B cell (primary cell): ENCODE measurements at regions not wholly inside any gene's neighbourhood (a gene's known extent, or its start where the extent isn't known, plus 50 kb on each side); places are given as distances from the start of the nearest gene placed in this dataset.

ENCODE experiments used
- ATAC-seq: fragments of 200-7000 bp; cut with Tn5 transposase; one replicate; pipeline ENCODE4 v1.10.0; 2021; ENCODE audit warnings: low read depth, mild to moderate bottlenecking, moderate number of reproducible peaks, moderate library complexity
- CTCF ChIA-PET: fragments of 350-600 bp; sonication (Branson Sonifier 250); formaldehyde crosslinking; loops from one replicate; lab custom pipeline; 2021; ENCODE audit warnings: antibody characterized with exemption, inconsistent platforms; lab: Charles Lee
- POLR2A ChIA-PET: fragments of 350-600 bp; sonication (Branson Sonifier 250); formaldehyde crosslinking; loops from one replicate; lab custom pipeline; 2021; ENCODE audit warnings: antibody characterized with exemption; lab: Charles Lee
- DNase-seq: peaks from one replicate; pipeline ENCODE4 v3.0.0; 2013
- H2AFZ ChIP-seq: 2 replicates; pipeline ENCODE4 v1.6.1; 2012; ENCODE audit warnings: mild to moderate bottlenecking, low read depth, low read length; ENCODE audit not compliant: insufficient read depth, poor library complexity, severe bottlenecking
- H3K27ac ChIP-seq, 2 donors: 1 replicate in 1 of 2; 2 replicates in 1 of 2; pipeline ENCODE4 v1.5.1; 2012 to 2013; ENCODE audit warnings: low read length in 2 of 2, mild to moderate bottlenecking in 2 of 2, moderate library complexity in 1 of 2
- H3K27me3 ChIP-seq, 4 experiments: fragments of 200-600 bp in 1 of 4; sonication (generic) in 1 of 4; replicated peaks in 1 of 4; 1 replicate in 2 of 4; 2 replicates in 2 of 4; pipeline versions ENCODE4 v1.6.1 to v1.7.0; 2013 to 2016; ENCODE audit warnings: low read length in 3 of 4, mild to moderate bottlenecking in 2 of 4, mixed read lengths in 1 of 4, moderate library complexity in 1 of 4; ENCODE audit not compliant: insufficient read depth in 4 of 4, control insufficient read depth in 3 of 4; ENCODE audit errors: control extremely low read depth in 1 of 4
- H3K36me3 ChIP-seq, 2 experiments: replicated peaks in 1 of 2; 1 replicate in 1 of 2; 2 replicates in 1 of 2; pipeline versions ENCODE4 v1.6.1 to v1.7.1; 2013; ENCODE audit warnings: low read length in 1 of 2; ENCODE audit not compliant: insufficient read depth in 2 of 2, control insufficient read depth in 1 of 2; ENCODE audit errors: control extremely low read depth in 1 of 2, extremely low read depth in 1 of 2
- H3K4me1 ChIP-seq, 2 donors: fragments of 200-600 bp in 1 of 2; sonication (generic) in 1 of 2; 1 replicate in 1 of 2; 2 replicates in 1 of 2; pipeline versions ENCODE4 v1.5.1 to v1.6.1; 2013 to 2017; ENCODE audit warnings: low read length in 2 of 2; ENCODE audit not compliant: control insufficient read depth in 2 of 2, insufficient read depth in 2 of 2
- H3K4me2 ChIP-seq: replicated peaks from 2 replicates; pipeline ENCODE3; 2012; ENCODE audit warnings: mild to moderate bottlenecking, low read depth, low read length; ENCODE audit not compliant: poor library complexity, severe bottlenecking
- H3K4me3 ChIP-seq, 5 experiments: fragments of 200-600 bp in 1 of 5; sonication (generic) in 1 of 5; 1 replicate in 3 of 5; 2 replicates in 2 of 5; pipeline versions ENCODE4 v1.5.1 to v1.7.0; 2011 to 2016; ENCODE audit warnings: low read length in 4 of 5, mild to moderate bottlenecking in 4 of 5, low read depth in 2 of 5, control low read depth in 1 of 5, moderate library complexity in 1 of 5; ENCODE audit not compliant: insufficient read depth in 1 of 5; ENCODE audit errors: control extremely low read depth in 1 of 5, extremely low read depth in 1 of 5
- H3K79me2 ChIP-seq: fragments of 200-600 bp; sonication (generic); one replicate; pipeline ENCODE4 v1.6.0; 2016; ENCODE audit warnings: low read length; ENCODE audit not compliant: control insufficient read depth, insufficient read depth
- H3K9ac ChIP-seq: fragments of 200-600 bp; sonication (generic); 2 replicates; pipeline ENCODE4 v1.6.1; 2017; ENCODE audit warnings: mild to moderate bottlenecking, low read length, moderate library complexity
- H3K9me3 ChIP-seq, 3 donors: one replicate each; pipeline versions ENCODE4 v1.6.1 to v1.7.1; 2013; ENCODE audit warnings: low read length in 2 of 3; ENCODE audit not compliant: control insufficient read depth in 2 of 3, insufficient read depth in 1 of 3; ENCODE audit errors: control extremely low read depth in 1 of 3
- H4K20me1 ChIP-seq: 2 replicates; pipeline ENCODE4 v1.6.0; 2012; ENCODE audit warnings: mild to moderate bottlenecking, low read length; ENCODE audit not compliant: insufficient read depth, control insufficient read depth, poor library complexity, severe bottlenecking
- H3K27ac Mint-ChIP-seq: one replicate; pipeline ENCODE4 v1.8.0; 2021; ENCODE audit warnings: mixed read lengths
- H3K27me3 Mint-ChIP-seq: one replicate; pipeline ENCODE4 v1.8.0; 2021; ENCODE audit warnings: mixed read lengths
- H3K4me1 Mint-ChIP-seq: one replicate; pipeline ENCODE4 v1.8.0; 2021; ENCODE audit warnings: mixed read lengths
- H3K4me3 Mint-ChIP-seq: one replicate; pipeline ENCODE4 v1.8.0; 2021; ENCODE audit warnings: mixed read lengths
- H3K9me3 Mint-ChIP-seq: one replicate; pipeline ENCODE4 v1.8.0; 2022; ENCODE audit warnings: mixed read lengths; ENCODE audit not compliant: insufficient read depth
- CTCF ChIP-seq: fragments of 200-600 bp; IDR thresholded peaks from one replicate; pipeline ENCODE4 v1.8.0; 2022; ENCODE audit warnings: antibody characterized with exemption, mild to moderate bottlenecking
- EZH2 ChIP-seq: IDR thresholded peaks from 2 replicates; pipeline ENCODE4 v1.6.1; 2012; ENCODE audit warnings: borderline replicate concordance, low read depth, mild to moderate bottlenecking, moderate library complexity, low read length; ENCODE audit not compliant: insufficient read depth, poor library complexity, severe bottlenecking
- WGBS: methylation state at CpG from one replicate; pipeline ENCODE4 v1.1.5; 2013; ENCODE audit warnings: missing lambda C conversion rate; ENCODE audit not compliant: insufficient coverage; 5-methylcytosine and 5-hydroxymethylcytosine counted together
- intact Hi-C: fragments of 100-400 bp; cut with micrococcal nuclease; formaldehyde crosslinking; loops from one replicate; pipeline ENCODE4 v1.10.0; 2022

GRCh38 chr7:10910447-10910846, 63.2 kb upstream of the PHF14 start:
- CTCF ChIA-PET, result no interaction called here
- no peaks in the 10 kb centered on the region for H4K20me1 ChIP-seq

DNA sequence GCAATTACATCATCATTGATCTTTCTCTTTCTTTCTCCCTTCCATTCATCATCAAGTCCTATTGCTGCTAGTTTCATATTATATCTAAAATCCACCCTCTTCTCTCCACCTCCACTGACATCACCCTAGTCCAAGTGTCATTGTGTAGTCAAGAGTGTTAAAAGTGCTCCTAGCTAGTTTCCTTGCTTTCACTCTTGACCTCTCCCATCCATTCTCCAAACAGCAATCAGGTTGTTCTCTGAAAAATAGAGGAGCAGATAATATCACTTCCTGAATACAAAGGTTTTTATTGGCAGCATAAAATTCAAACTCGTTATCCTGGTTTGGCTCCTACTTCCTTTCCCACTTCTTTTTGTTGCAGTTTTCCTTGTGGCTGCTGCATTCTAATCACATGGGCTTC, 61.6 kb upstream of the PHF14 start:
- ChIA-PET CTCF (no interaction called here), POLR2A (no interaction called here)
- H3K4me3 ChIP-seq, result no peak overlapping the region
- no peak overlapping the region for H3K4me3 Mint-ChIP-seq
- H3K9me3 Mint-ChIP-seq, result peaks cover 3% of the 10 kb centered on the region
- intact Hi-C loops, result no loop called here
- no peak overlapping the region for H3K9ac ChIP-seq
- H3K27me3 Mint-ChIP-seq, result peaks cover 6% of the 10 kb centered on the region
- no peak overlapping the region for H3K27ac Mint-ChIP-seq
- no peaks in the 10 kb centered on the region for H3K27me3 ChIP-seq
- H3K9me3 ChIP-seq, result peaks cover 3 to 18% (median 4%) of the 10 kb centered on the region in 3 donors
- DNase-seq (no peak), ATAC-seq (no peak)
- no peaks in the 10 kb centered on the region for H4K20me1 ChIP-seq
- no peak overlapping the region for H2AFZ ChIP-seq
- H3K79me2 ChIP-seq, result no peaks in the 10 kb centered on the region
- no peak for TF ChIP-seq EZH2
- 78% methylated on average over 1 of the region's 1 CpG for WGBS
- H3K4me1 ChIP-seq, result no peaks in the 10 kb centered on the region
- no peaks in the 10 kb centered on the region for H3K36me3 ChIP-seq
- H3K4me2 ChIP-seq, result no peak overlapping the region
- no peaks in the 10 kb centered on the region for H3K4me1 Mint-ChIP-seq
- no peak overlapping the region for H3K27ac ChIP-seq

More at GRCh38 chr7:10910447-10910846, 63.2 kb upstream of the PHF14 start:
- Histone ChIP-seq H3K4me1 (no peaks in the 10 kb centered on the region), H2AFZ (no peak overlapping the region), H3K36me3 (no peaks in the 10 kb centered on the region), H3K27ac (no peak overlapping the region), H3K27me3 (no peaks in the 10 kb centered on the region), H3K9ac (no peak overlapping the region), H3K4me2 (no peak overlapping the region), H3K4me3 (no peak overlapping the region), H3K9me3 (peaks cover 3 to 18% (median 4%) of the 10 kb centered on the region in 3 donors), H3K79me2 (no peaks in the 10 kb centered on the region)
- Mint-ChIP-seq H3K27me3 (peaks cover 3% of the 10 kb centered on the region), H3K4me1 (no peaks in the 10 kb centered on the region), H3K27ac (no peak overlapping the region), H3K4me3 (no peak overlapping the region), H3K9me3 (peaks cover 3% of the 10 kb centered on the region)
- ATAC-seq, result no peak
- TF ChIP-seq CTCF, result no peak
- TF ChIP-seq EZH2, result no peak
- no peak for DNase-seq
- POLR2A ChIA-PET, result no interaction called here
- intact Hi-C loops, result no loop called here
- WGBS, result 90% methylated on average over 2 of the region's 2 CpGs
